Liver (tissue), 7 donors: ENCODE measurements at regions not wholly inside any gene's neighbourhood (a gene's known extent, or its start where the extent isn't known, plus 50 kb on each side); places are given as distances from the start of the nearest gene placed in this dataset.

Experiments used
- DNase-seq: peaks from one replicate; pipeline ENCODE4 v3.0.0-alpha.2; 2017; ENCODE audit warnings: low spot score
- H3K27ac ChIP-seq, 2 donors: one replicate each; pipeline ENCODE4 v1.7.0; 2013; ENCODE audit warnings: inconsistent platforms in 2 of 2, low read length in 2 of 2, control low read depth in 1 of 2, low read depth in 1 of 2, mild to moderate bottlenecking in 1 of 2
- H3K27me3 ChIP-seq, 4 donors: one replicate each; pipeline versions ENCODE4 v1.6.1 to v1.7.0; 2013; ENCODE audit warnings: low read length in 3 of 4, inconsistent platforms in 1 of 4, mild to moderate bottlenecking in 1 of 4, moderate library complexity in 1 of 4; ENCODE audit not compliant: control insufficient read depth in 4 of 4, insufficient read depth in 4 of 4
- H3K36me3 ChIP-seq, 4 donors: one replicate each; pipeline versions ENCODE4 v1.6.1 to v1.7.0; 2013; ENCODE audit warnings: low read length in 3 of 4, mild to moderate bottlenecking in 3 of 4, low read depth in 1 of 4, moderate library complexity in 1 of 4; ENCODE audit not compliant: control insufficient read depth in 4 of 4, insufficient read depth in 3 of 4
- H3K4me1 ChIP-seq, 4 donors: one replicate each; pipeline versions ENCODE4 v1.6.1 to v1.7.0; 2013; ENCODE audit warnings: low read length in 3 of 4, mild to moderate bottlenecking in 3 of 4, moderate library complexity in 1 of 4; ENCODE audit not compliant: control insufficient read depth in 4 of 4, insufficient read depth in 4 of 4
- H3K4me3 ChIP-seq, 3 donors: one replicate each; pipeline versions ENCODE4 v1.6.1 to v1.7.0; 2013; ENCODE audit warnings: low read length in 3 of 3, control low read depth in 1 of 3, low read depth in 1 of 3, mild to moderate bottlenecking in 1 of 3
- H3K9ac ChIP-seq, 2 donors: one replicate each; pipeline ENCODE4 v1.7.0; 2013; ENCODE audit warnings: low read length in 2 of 2, mild to moderate bottlenecking in 2 of 2, moderate library complexity in 2 of 2, control low read depth in 1 of 2, low read depth in 1 of 2
- H3K9me3 ChIP-seq, 4 donors: one replicate each; pipeline versions ENCODE4 v1.6.1 to v1.7.0; 2013; ENCODE audit warnings: low read length in 3 of 4; ENCODE audit not compliant: control insufficient read depth in 4 of 4
- ATF3 ChIP-seq: IDR thresholded peaks from 2 replicates; pipeline ENCODE4 v1.6.1; 2016; ENCODE audit warnings: antibody characterized with exemption
- EGR1 ChIP-seq, 2 donors: IDR thresholded peaks; 2 replicates each; pipeline ENCODE4 v1.6.1; 2016 to 2018; ENCODE audit warnings: antibody characterized with exemption in 2 of 2, low read depth in 2 of 2
- FOXA1 ChIP-seq: IDR thresholded peaks from 2 replicates; pipeline ENCODE4 v1.6.1; 2016; ENCODE audit warnings: antibody characterized with exemption
- FOXA2 ChIP-seq: IDR thresholded peaks from 2 replicates; pipeline ENCODE4 v1.6.1; 2016; ENCODE audit warnings: antibody characterized with exemption
- GABPA ChIP-seq, 2 donors: IDR thresholded peaks in 1 of 2; conservative IDR thresholded peaks in 1 of 2; 2 replicates each; pipeline ENCODE4 v1.6.1; 2016; ENCODE audit warnings: antibody characterized with exemption in 2 of 2, mild to moderate bottlenecking in 1 of 2, moderate library complexity in 1 of 2
- HNF4A ChIP-seq, 2 donors: conservative IDR thresholded peaks; 2 replicates each; pipeline ENCODE4 v1.6.1; 2016; ENCODE audit warnings: antibody characterized with exemption in 2 of 2, mild to moderate bottlenecking in 2 of 2
- HNF4G ChIP-seq: IDR thresholded peaks from 2 replicates; pipeline ENCODE4 v1.6.1; 2016; ENCODE audit warnings: antibody characterized with exemption
- JUND ChIP-seq, 2 donors: IDR thresholded peaks; 2 replicates each; pipeline ENCODE4 v1.6.1; 2016; ENCODE audit warnings: antibody characterized with exemption in 2 of 2
- MAX ChIP-seq: IDR thresholded peaks from 2 replicates; pipeline ENCODE4 v1.6.1; 2016; ENCODE audit warnings: antibody characterized with exemption
- NR2F2 ChIP-seq: IDR thresholded peaks from 2 replicates; pipeline ENCODE4 v1.6.1; 2016; ENCODE audit warnings: antibody characterized with exemption
- RAD21 ChIP-seq, 2 donors: IDR thresholded peaks; 2 replicates each; pipeline ENCODE4 v1.6.1; 2016; ENCODE audit warnings: antibody characterized with exemption in 2 of 2, mild to moderate bottlenecking in 2 of 2
- REST ChIP-seq: IDR thresholded peaks from 2 replicates; pipeline ENCODE4 v1.6.1; 2016; ENCODE audit warnings: antibody characterized with exemption, mild to moderate bottlenecking
- RXRA ChIP-seq, 2 donors: IDR thresholded peaks; 2 replicates each; pipeline ENCODE4 v1.6.1; 2017 to 2018; ENCODE audit warnings: antibody characterized with exemption in 2 of 2, mild to moderate bottlenecking in 1 of 2
- SP1 ChIP-seq: IDR thresholded peaks from 2 replicates; pipeline ENCODE4 v1.6.1; 2018; ENCODE audit warnings: antibody characterized with exemption, mild to moderate bottlenecking
- TAF1 ChIP-seq: conservative IDR thresholded peaks from 2 replicates; pipeline ENCODE4 v1.6.1; 2016; ENCODE audit warnings: antibody characterized with exemption, mild to moderate bottlenecking
- ZBTB33 ChIP-seq: IDR thresholded peaks from 2 replicates; pipeline ENCODE4 v1.6.1; 2016; ENCODE audit warnings: antibody characterized with exemption
- WGBS: extraction: QIAGEN DNeasy Blood & Tissue Kit; methylation state at CpG from one replicate; pipeline ENCODE4 v1.1.7; 2013; 5-methylcytosine and 5-hydroxymethylcytosine counted together
- donor health status: healthy.
- donor health status: healthy.
- donor health status: healthy.
- donor health status: healthy.

GRCh38 chr4:138301536-138301935 lies 59.4 kb upstream of the SLC7A11 start:
- Histone ChIP-seq H3K27me3 (no peaks in the 10 kb centered on the region), H3K9me3 (peaks cover 0 to 5% (median 0%) of the 10 kb centered on the region in 4 donors), H3K4me1 (no peaks in the 10 kb centered on the region), H3K9ac (no peak overlapping the region), H3K27ac (no peak overlapping the region), H3K4me3 (no peak overlapping the region), H3K36me3 (no peaks in the 10 kb centered on the region)
- no peak for DNase-seq
- WGBS = 69% methylated on average over 2 of the region's 2 CpGs
- TF ChIP-seq NR2F2 = no peak
- no peak for TF ChIP-seq HNF4G
- no peak for TF ChIP-seq REST
- no peak for TF ChIP-seq TAF1
- no peak for TF ChIP-seq ZBTB33
- no peak for TF ChIP-seq GABPA (IDR thresholded peaks at IDR 0.05 in 1 of 2, conservative IDR thresholded peaks at IDR 0.05 in 1 of 2)
- TF ChIP-seq MAX = no peak
- no peak for TF ChIP-seq JUND (IDR thresholded peaks at IDR 0.05)
- no peak for TF ChIP-seq FOXA1
- TF ChIP-seq ATF3 = no peak
- TF ChIP-seq RAD21 (IDR thresholded peaks at IDR 0.05) = no peak
- TF ChIP-seq SP1 = no peak
- no peak for TF ChIP-seq HNF4A (conservative IDR thresholded peaks at IDR 0.05)
- no peak for TF ChIP-seq FOXA2

- H3K27me3 ChIP-seq = no peaks in the 10 kb centered on the region
- peaks cover 0 to 4% (median 0%) of the 10 kb centered on the region in 4 donors for H3K9me3 ChIP-seq
- no peak for DNase-seq
- TF ChIP-seq RXRA (IDR thresholded peaks at IDR 0.05) = no peak
- TF ChIP-seq HNF4G = no peak
- no peak for TF ChIP-seq TAF1
- no peak for TF ChIP-seq NR2F2
- TF ChIP-seq RAD21 (IDR thresholded peaks at IDR 0.05) = no peak
- TF ChIP-seq REST = no peak
- no peak for TF ChIP-seq FOXA2
- TF ChIP-seq MAX = no peak
- no peak for TF ChIP-seq EGR1 (IDR thresholded peaks at IDR 0.05; ENCODE audit: low read depth in 2 of 2)
- TF ChIP-seq ATF3 = no peak
- no peak overlapping the region for H3K27ac ChIP-seq
- H3K4me1 ChIP-seq = no peaks in the 10 kb centered on the region
- no peak overlapping the region for H3K4me3 ChIP-seq
- H3K36me3 ChIP-seq = no peaks in the 10 kb centered on the region
- no peak overlapping the region for H3K9ac ChIP-seq
Observed at GRCh38 chr4:138300616-138301015, 58.5 kb upstream of the SLC7A11 start.
